ENCODE measurements at regions not wholly inside any gene's neighbourhood (a gene's known extent, or its start where the extent isn't known, plus 50 kb on each side); places are given as distances from the start of the nearest gene placed in this dataset.
"Not testable (repeated sequence)": the region's sequence is repeated elsewhere in the genome, so short reads cannot be mapped to it uniquely, and the experiment has no call there.

DNA sequence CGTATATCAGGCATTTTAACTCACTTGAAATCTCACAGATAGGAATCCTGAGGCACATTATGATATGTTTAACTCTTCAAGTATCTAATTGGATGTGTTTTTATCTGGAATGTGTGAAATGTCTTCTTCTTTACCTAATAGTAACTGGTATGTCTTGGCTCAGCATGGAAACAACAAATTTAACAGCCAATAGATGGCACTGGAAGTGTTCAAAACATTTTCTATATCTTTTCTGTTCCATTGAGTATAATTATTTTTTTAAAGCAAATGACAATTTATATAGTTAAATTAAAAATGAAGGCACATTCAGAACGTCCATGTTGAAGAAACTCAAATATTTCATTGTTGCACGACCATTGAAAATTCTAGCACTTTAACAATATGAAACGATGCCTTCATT is 164.6 kb upstream of the SLC16A7 start:
- DNase-seq (ENCODE audit: low spot score in 2 of 2) = no peak
- 33% methylated on average over 4 of the region's 4 CpGs for WGBS
- Histone ChIP-seq H3K4me3 (no peak overlapping the region), H3K36me3 (no peaks in the 10 kb centered on the region), H3K27me3 (no peaks in the 10 kb centered on the region), H3K9me3 (no peaks in the 10 kb centered on the region), H3K27ac (no peak overlapping the region), H3K4me1 (no peaks in the 10 kb centered on the region)
- TF ChIP-seq POLR2AphosphoS5 (IDR thresholded peaks at IDR 0.05) (no peak), POLR2A (IDR thresholded peaks at IDR 0.05) (no peak)

DNA sequence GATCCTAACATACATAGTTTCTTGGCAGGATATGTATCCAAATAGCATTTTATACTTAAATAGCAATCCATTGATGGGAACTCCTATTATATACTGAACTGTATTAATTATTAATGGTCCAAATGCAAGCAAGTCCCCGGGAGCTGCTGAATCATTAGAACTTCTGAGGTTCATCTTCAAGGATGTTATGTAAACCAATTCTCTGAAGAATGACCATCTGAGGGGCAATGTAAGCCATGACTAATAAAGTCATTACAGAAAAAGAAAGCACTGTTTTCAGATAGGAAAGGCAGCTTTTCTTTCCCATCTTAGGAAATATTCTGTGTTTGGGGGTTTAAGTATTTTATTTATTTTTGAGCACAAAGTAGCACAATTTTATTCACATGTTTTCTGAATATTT is 166.1 kb upstream of the SLC16A7 start:
- WGBS = 72% methylated on average over 1 of the region's 1 CpG
- TF ChIP-seq POLR2A (IDR thresholded peaks at IDR 0.05) (no peak), POLR2AphosphoS5 (IDR thresholded peaks at IDR 0.05) (no peak), EP300 (IDR thresholded peaks at IDR 0.05) (no peak)
- TF ChIP-seq, protein P1, sequence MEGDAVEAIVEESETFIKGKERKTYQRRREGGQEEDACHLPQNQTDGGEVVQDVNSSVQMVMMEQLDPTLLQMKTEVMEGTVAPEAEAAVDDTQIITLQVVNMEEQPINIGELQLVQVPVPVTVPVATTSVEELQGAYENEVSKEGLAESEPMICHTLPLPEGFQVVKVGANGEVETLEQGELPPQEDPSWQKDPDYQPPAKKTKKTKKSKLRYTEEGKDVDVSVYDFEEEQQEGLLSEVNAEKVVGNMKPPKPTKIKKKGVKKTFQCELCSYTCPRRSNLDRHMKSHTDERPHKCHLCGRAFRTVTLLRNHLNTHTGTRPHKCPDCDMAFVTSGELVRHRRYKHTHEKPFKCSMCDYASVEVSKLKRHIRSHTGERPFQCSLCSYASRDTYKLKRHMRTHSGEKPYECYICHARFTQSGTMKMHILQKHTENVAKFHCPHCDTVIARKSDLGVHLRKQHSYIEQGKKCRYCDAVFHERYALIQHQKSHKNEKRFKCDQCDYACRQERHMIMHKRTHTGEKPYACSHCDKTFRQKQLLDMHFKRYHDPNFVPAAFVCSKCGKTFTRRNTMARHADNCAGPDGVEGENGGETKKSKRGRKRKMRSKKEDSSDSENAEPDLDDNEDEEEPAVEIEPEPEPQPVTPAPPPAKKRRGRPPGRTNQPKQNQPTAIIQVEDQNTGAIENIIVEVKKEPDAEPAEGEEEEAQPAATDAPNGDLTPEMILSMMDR (IDR thresholded peaks at IDR 0.05) = no peak
- H3K4me3 ChIP-seq = no peak overlapping the region

DNA sequence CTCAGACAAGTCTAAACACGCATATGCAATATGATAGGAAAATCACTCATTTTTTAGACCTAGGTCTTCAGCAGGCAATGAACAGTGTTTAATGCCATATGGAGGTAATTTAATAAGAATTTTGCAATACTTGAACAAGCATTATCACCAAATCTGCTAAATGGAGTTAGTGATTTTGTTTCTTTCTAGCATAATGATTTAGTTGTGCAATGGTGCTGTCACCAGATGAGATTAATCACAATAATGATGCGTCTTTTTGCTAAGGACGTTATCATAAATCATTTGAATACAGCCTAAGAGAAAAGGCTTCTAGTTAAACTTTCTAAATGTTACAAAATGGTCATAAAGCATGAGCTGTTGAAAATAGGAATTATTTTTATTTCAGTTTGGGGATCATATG is 170.0 kb upstream of the SLC16A7 start:
- no peaks in the 10 kb centered on the region for H3K36me3 ChIP-seq
- WGBS = 40% methylated on average over 3 of the region's 3 CpGs
- DNase-seq (ENCODE audit: low spot score in 2 of 2) = no peak
- H3K9me3 ChIP-seq = no peaks in the 10 kb centered on the region
- no peak overlapping the region for H3K27ac ChIP-seq
- no peak overlapping the region for H3K4me3 ChIP-seq
- TF ChIP-seq POLR2A (IDR thresholded peaks at IDR 0.05) (no peak), EP300 (IDR thresholded peaks at IDR 0.05) (no peak), POLR2AphosphoS5 (IDR thresholded peaks at IDR 0.05) (no peak)
- TF ChIP-seq, protein P1 (IDR thresholded peaks at IDR 0.05) = no peak
- H3K27me3 ChIP-seq = no peaks in the 10 kb centered on the region
- no peaks in the 10 kb centered on the region for H3K4me1 ChIP-seq

More for the DNA sequence above, 166.1 kb upstream of the SLC16A7 start:
- no peak overlapping the region for H3K27ac ChIP-seq
- H3K27me3 ChIP-seq = no peaks in the 10 kb centered on the region
- H3K4me1 ChIP-seq = no peaks in the 10 kb centered on the region
- H3K36me3 ChIP-seq = no peaks in the 10 kb centered on the region
- no peak for DNase-seq (ENCODE audit: low spot score in 2 of 2)
- no peaks in the 10 kb centered on the region for H3K9me3 ChIP-seq

DNA sequence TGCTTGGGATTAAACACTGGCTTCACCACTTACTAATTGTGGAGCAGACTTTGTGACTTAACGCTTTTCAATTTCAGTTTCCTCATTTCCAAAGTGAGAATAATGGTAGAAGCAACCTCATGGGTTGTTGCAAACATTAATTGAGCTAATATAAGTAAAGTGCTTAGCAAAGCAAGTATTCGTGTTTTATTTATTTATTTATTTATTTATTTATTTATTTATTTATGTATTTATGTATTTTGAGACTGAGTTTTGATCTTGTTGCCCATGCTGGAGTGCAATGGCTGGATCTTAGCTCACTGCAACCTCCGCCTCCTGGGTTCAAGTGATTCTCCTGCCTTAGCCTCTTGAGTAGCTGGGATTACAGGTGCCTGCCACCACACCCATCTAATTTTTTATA is 171.2 kb upstream of the SLC16A7 start:
- H3K4me1 ChIP-seq; H3K27ac ChIP-seq; H3K9me3 ChIP-seq; H3K27me3 ChIP-seq; H3K4me3 ChIP-seq; DNase-seq (ENCODE audit: low spot score in 2 of 2); H3K36me3 ChIP-seq: not testable (repeated sequence)
- 96% methylated on average over 3 of the region's 3 CpGs for WGBS

DNA sequence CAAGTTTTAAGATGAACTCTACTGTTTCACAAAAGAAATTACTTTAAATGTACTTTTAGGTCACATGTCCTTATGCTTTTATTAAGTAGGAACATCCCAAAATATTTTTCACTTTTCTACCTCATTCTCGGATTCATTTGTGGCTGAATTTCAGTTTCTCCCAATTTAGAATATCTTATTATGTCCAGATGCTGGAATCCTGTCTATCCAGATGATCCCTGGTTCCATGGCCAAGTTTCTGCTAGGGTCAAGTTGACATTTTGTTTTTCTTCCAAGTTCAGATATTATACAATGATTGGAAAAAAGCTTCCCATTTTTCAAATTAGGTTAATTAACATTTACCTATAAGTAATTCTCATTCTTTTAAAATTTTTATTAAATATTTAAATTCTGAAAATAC is 181.8 kb upstream of the SLC16A7 start:
- Histone ChIP-seq H3K9me3 (no peaks in the 10 kb centered on the region), H3K27ac (no peak overlapping the region), H3K27me3 (no peaks in the 10 kb centered on the region), H3K36me3 (no peaks in the 10 kb centered on the region), H3K4me1 (no peaks in the 10 kb centered on the region), H3K4me3 (no peak overlapping the region)
- TF ChIP-seq POLR2A (IDR thresholded peaks at IDR 0.05) = no peak
- TF ChIP-seq POLR2AphosphoS5 (IDR thresholded peaks at IDR 0.05) = no peak
- no peak for TF ChIP-seq EP300 (IDR thresholded peaks at IDR 0.05)
- TF ChIP-seq, protein P1 (IDR thresholded peaks at IDR 0.05) = no peak
- DNase-seq (ENCODE audit: low spot score in 2 of 2) = no peak
- 55% methylated on average over 1 of the region's 1 CpG for WGBS

DNA sequence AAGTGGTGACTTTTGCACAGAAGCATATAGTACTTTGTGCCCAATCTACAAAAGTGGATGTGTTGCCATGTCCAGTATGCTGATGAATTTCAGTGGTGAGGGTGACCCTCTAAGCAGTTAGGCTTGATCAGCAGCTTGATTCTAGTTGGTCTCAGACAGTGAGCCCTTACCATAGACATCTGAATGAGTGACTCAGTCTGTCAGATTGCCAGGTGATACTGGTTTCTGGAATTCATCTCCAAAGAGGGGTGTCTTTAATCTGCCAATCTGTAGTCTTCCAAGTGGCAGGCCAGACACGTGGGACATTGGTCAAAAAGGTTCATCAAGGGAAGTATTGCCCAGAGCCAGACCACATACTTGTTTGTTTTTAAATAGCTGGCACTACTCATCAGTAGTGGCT is 187.4 kb upstream of the SLC16A7 start:
- Histone ChIP-seq H3K9me3 (no peaks in the 10 kb centered on the region), H3K36me3 (no peaks in the 10 kb centered on the region), H3K27ac (no peak overlapping the region), H3K4me3 (no peak overlapping the region), H3K4me1 (no peaks in the 10 kb centered on the region), H3K27me3 (no peaks in the 10 kb centered on the region)
- no peak for DNase-seq (ENCODE audit: low spot score in 2 of 2)
- WGBS = 36% methylated on average over 1 of the region's 1 CpG
- TF ChIP-seq POLR2A (IDR thresholded peaks at IDR 0.05) = no peak
- TF ChIP-seq, protein P1 (IDR thresholded peaks at IDR 0.05) = no peak
- TF ChIP-seq POLR2AphosphoS5 (IDR thresholded peaks at IDR 0.05) = no peak
- no peak for TF ChIP-seq EP300 (IDR thresholded peaks at IDR 0.05)
